Neuronal stem cell (in vitro differentiated cells): ENCODE measurements at regions not wholly inside any gene's neighbourhood (a gene's known extent, or its start where the extent isn't known, plus 50 kb on each side); places are given as distances from the start of the nearest gene placed in this dataset.

Experiments
- DNase-seq: peaks from one replicate; pipeline ENCODE4 v3.0.0-alpha.2; 2013; ENCODE audit warnings: low spot score
- H2AFZ ChIP-seq: one replicate; pipeline ENCODE4 v1.6.1; 2013; ENCODE audit warnings: mild to moderate bottlenecking, low read length, inconsistent platforms
- H2AK5ac ChIP-seq: 2 replicates; pipeline ENCODE4 v1.6.1; 2013; ENCODE audit warnings: low read depth, mild to moderate bottlenecking, inconsistent platforms, low read length, moderate library complexity, mixed read lengths
- H2BK120ac ChIP-seq: 2 replicates; pipeline ENCODE4 v1.6.1; 2013; ENCODE audit warnings: low read depth, mild to moderate bottlenecking, inconsistent platforms, low read length, moderate library complexity, mixed read lengths
- H2BK12ac ChIP-seq: one replicate; pipeline ENCODE4 v1.6.1; 2013; ENCODE audit warnings: low read length, inconsistent platforms
- H2BK15ac ChIP-seq: 2 replicates; pipeline ENCODE4 v1.6.1; 2013; ENCODE audit warnings: mild to moderate bottlenecking, low read length, inconsistent platforms, mixed read lengths
- H2BK5ac ChIP-seq: one replicate; pipeline ENCODE4 v1.6.1; 2013; ENCODE audit warnings: inconsistent platforms, mild to moderate bottlenecking, low read length, moderate library complexity
- H3K14ac ChIP-seq: one replicate; pipeline ENCODE4 v1.6.1; 2013; ENCODE audit warnings: low read length, inconsistent platforms
- H3K18ac ChIP-seq: 2 replicates; pipeline ENCODE4 v1.6.1; 2013; ENCODE audit warnings: low read length, inconsistent platforms
- H3K23ac ChIP-seq: 2 replicates; pipeline ENCODE4 v1.6.1; 2013; ENCODE audit warnings: low read depth, mild to moderate bottlenecking, mixed read lengths, low read length, inconsistent platforms; ENCODE audit not compliant: poor library complexity
- H3K27ac ChIP-seq: replicated peaks from 3 replicates; pipeline ENCODE4 v1.5.1; 2013; ENCODE audit warnings: low read length, inconsistent platforms
- H3K27me3 ChIP-seq, 3 experiments: 2 replicates each; pipeline ENCODE4 v1.6.1; 2013; ENCODE audit warnings: low read length in 3 of 3, mild to moderate bottlenecking in 2 of 3, inconsistent platforms in 1 of 3, low read depth in 1 of 3, mixed read lengths in 1 of 3, moderate library complexity in 1 of 3; ENCODE audit not compliant: control insufficient read depth in 3 of 3, insufficient read depth in 3 of 3
- H3K36me3 ChIP-seq, 2 donors: replicated peaks in 1 of 2; 2 replicates each; pipeline ENCODE4 v1.6.1; 2013; ENCODE audit warnings: low read length in 2 of 2; ENCODE audit not compliant: control insufficient read depth in 2 of 2, insufficient read depth in 2 of 2
- H3K4ac ChIP-seq: 2 replicates; pipeline ENCODE4 v1.6.1; 2013; ENCODE audit warnings: inconsistent platforms, mild to moderate bottlenecking, low read length, moderate library complexity
- H3K4me1 ChIP-seq, 2 donors: 1 replicate in 1 of 2; 2 replicates in 1 of 2; pipeline ENCODE4 v1.6.1; 2013; ENCODE audit warnings: low read length in 2 of 2, low read depth in 1 of 2; ENCODE audit not compliant: control insufficient read depth in 2 of 2, insufficient read depth in 1 of 2
- H3K4me2 ChIP-seq: one replicate; pipeline ENCODE4 v1.6.1; 2013; ENCODE audit warnings: mild to moderate bottlenecking, low read length, inconsistent platforms; ENCODE audit not compliant: insufficient read depth, poor library complexity, severe bottlenecking
- H3K4me3 ChIP-seq, 2 donors: 2 replicates each; pipeline ENCODE4 v1.5.1; 2013; ENCODE audit warnings: low read length in 2 of 2, mild to moderate bottlenecking in 2 of 2, inconsistent platforms in 1 of 2, moderate library complexity in 1 of 2
- H3K79me1 ChIP-seq: one replicate; pipeline ENCODE4 v1.6.1; 2013; ENCODE audit warnings: low read depth, mild to moderate bottlenecking, inconsistent platforms, low read length, moderate library complexity
- H3K9ac ChIP-seq: one replicate; pipeline ENCODE4 v1.6.1; 2013; ENCODE audit warnings: mild to moderate bottlenecking, low read depth, low read length, inconsistent platforms; ENCODE audit not compliant: poor library complexity
- H3K9me3 ChIP-seq, 2 donors: replicated peaks in 1 of 2; 2 replicates each; pipeline versions ENCODE3 to v1.6.1; 2013; ENCODE audit warnings: low read length in 2 of 2, mild to moderate bottlenecking in 2 of 2, inconsistent platforms in 1 of 2, low read depth in 1 of 2, mixed read lengths in 1 of 2, moderate library complexity in 1 of 2; ENCODE audit not compliant: control insufficient read depth in 2 of 2, insufficient read depth in 1 of 2
- H4K8ac ChIP-seq: one replicate; pipeline ENCODE4 v1.6.1; 2013; ENCODE audit warnings: low read depth, mild to moderate bottlenecking, inconsistent platforms, low read length, moderate library complexity
- H4K91ac ChIP-seq: one replicate; pipeline ENCODE4 v1.6.1; 2013; ENCODE audit warnings: low read length, low read depth, mild to moderate bottlenecking, inconsistent platforms; ENCODE audit not compliant: poor library complexity
- WGBS, 2 donors: extraction: QIAGEN DNeasy Blood & Tissue Kit; methylation state at CpG; one replicate each; pipeline ENCODE4 v1.1.7; 2013; ENCODE audit warnings: missing lambda C conversion rate in 2 of 2, mixed read lengths in 1 of 2; ENCODE audit not compliant: insufficient read length in 2 of 2, insufficient replicate concordance in 1 of 2; ENCODE audit errors: extremely low coverage in 2 of 2; 5-methylcytosine and 5-hydroxymethylcytosine counted together

DNA sequence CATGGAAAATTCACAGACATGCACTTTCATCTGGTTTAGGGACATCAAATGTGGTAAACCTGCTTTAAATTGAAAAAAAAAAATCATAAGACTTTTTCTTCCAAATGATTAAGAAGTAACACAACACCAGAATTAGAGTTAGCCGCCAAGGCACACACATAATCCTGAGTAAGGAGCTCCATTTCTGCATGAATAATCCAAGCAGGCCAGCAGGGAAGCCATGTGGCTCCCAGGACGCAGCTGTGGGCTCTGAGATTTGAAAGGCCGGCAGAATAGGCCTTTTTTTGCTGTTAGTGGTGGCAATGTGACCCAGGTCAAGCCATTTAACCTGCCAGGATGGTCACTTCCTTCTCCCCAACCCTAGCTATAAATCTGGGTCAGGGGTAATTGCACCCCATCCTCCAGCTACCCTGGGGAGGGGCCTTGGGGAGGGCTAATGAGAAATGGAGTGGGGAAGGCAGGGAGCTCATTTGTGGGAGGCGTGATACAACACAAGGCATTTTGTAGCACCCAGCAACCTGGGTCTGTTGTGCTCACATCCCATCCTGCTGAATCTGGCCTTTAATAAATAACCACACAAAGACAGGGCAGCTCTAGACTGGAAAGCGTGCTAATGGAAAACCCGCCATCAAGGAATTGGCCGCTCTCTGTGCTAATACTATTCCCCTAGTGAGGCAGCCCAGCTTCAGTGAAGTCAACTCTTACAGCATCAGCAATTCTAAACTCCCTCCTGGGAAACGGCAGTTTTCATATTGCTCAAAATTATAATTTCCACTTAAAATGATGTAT, 178.5 kb downstream of the RHOU start:
- Histone ChIP-seq H3K9ac (no peak overlapping the region), H2AFZ (peak overlapping the region; percentile 46), H4K8ac (no peak overlapping the region), H3K27ac (peak overlapping the region; percentile 81), H4K91ac (no peak overlapping the region), H2BK5ac (no peak overlapping the region), H3K14ac (no peak overlapping the region), H3K27me3 (no peaks in the 10 kb centered on the region), H2AK5ac (no peak overlapping the region), H3K9me3 (peaks cover 3% of the 10 kb centered on the region in 2 donors), H3K4me3 (no peak overlapping the region), H2BK12ac (no peak overlapping the region), H3K4me1 (peaks cover 14 to 17% of the 10 kb centered on the region in 2 donors), H2BK120ac (no peak overlapping the region), H3K18ac (peak overlapping the region; percentile 55), H3K36me3 (no peaks in the 10 kb centered on the region), H3K4ac (no peak overlapping the region), H3K23ac (no peak overlapping the region), H3K79me1 (no peaks in the 10 kb centered on the region), H3K4me2 (no peak overlapping the region), H2BK15ac (no peak overlapping the region)
- WGBS, 2 donors = no CpG with 5 or more reads among the region's 8 CpGs
- DNase-seq = peak; percentile 50

- no peak overlapping the region for H2BK5ac ChIP-seq
- H2AK5ac ChIP-seq = no peak overlapping the region
- no peak overlapping the region for H3K23ac ChIP-seq
- no peak overlapping the region for H2BK12ac ChIP-seq
- no peak overlapping the region for H4K91ac ChIP-seq
- no peak overlapping the region for H3K4me3 ChIP-seq
- H3K4me2 ChIP-seq = no peak overlapping the region
- H3K79me1 ChIP-seq = no peaks in the 10 kb centered on the region
- H2BK120ac ChIP-seq = no peak overlapping the region
- H3K18ac ChIP-seq = no peak overlapping the region
- H3K27me3 ChIP-seq = no peaks in the 10 kb centered on the region
- H3K4ac ChIP-seq = no peak overlapping the region
- peaks cover 3% of the 10 kb centered on the region in 2 donors for H3K9me3 ChIP-seq
- no peak for DNase-seq
- H4K8ac ChIP-seq = no peak overlapping the region
- H3K9ac ChIP-seq = no peak overlapping the region
- no peak overlapping the region for H3K27ac ChIP-seq
- H3K4me1 ChIP-seq = peaks cover 14 to 17% of the 10 kb centered on the region in 2 donors
- H3K14ac ChIP-seq = no peak overlapping the region
- H2BK15ac ChIP-seq = no peak overlapping the region
- no peaks in the 10 kb centered on the region for H3K36me3 ChIP-seq
- H2AFZ ChIP-seq = no peak overlapping the region
- WGBS, 2 donors = no CpG with 5 or more reads among the region's 1 CpG
These were observed 179.4 kb downstream of the RHOU start for GRCh38 chr1:228914700-228915099.

GRCh38 chr1:228917342-228917741, 182.1 kb downstream of the RHOU start:
- H3K9me3 ChIP-seq = peaks cover 3% of the 10 kb centered on the region in 2 donors
- H2BK120ac ChIP-seq = no peak overlapping the region
- H3K4me3 ChIP-seq = no peak overlapping the region
- H3K4ac ChIP-seq = no peak overlapping the region
- no peak for DNase-seq
- no peak overlapping the region for H2AFZ ChIP-seq
- peak overlapping the region; percentile 79 for H2BK15ac ChIP-seq
- H3K27me3 ChIP-seq = peaks cover 0 to 3% (median 0%) of the 10 kb centered on the region in 3 experiments
- no peak overlapping the region for H4K91ac ChIP-seq
- no peaks in the 10 kb centered on the region for H3K79me1 ChIP-seq
- no CpG with 5 or more reads among the region's 9 CpGs for WGBS, 2 donors
- no peak overlapping the region for H3K4me2 ChIP-seq
- peak overlapping the region; percentile 51 for H2AK5ac ChIP-seq
- H3K9ac ChIP-seq = peak overlapping the region; percentile 3
- H3K27ac ChIP-seq = no peak overlapping the region
- H4K8ac ChIP-seq = no peak overlapping the region
- peak overlapping the region; percentile 87 for H2BK12ac ChIP-seq
- H3K18ac ChIP-seq = peak overlapping the region; percentile 52
- no peak overlapping the region for H3K14ac ChIP-seq
- H2BK5ac ChIP-seq = no peak overlapping the region
- no peak overlapping the region for H3K23ac ChIP-seq
- no peaks in the 10 kb centered on the region for H3K36me3 ChIP-seq
- H3K4me1 ChIP-seq = peaks cover 5 to 14% of the 10 kb centered on the region in 2 donors

DNA sequence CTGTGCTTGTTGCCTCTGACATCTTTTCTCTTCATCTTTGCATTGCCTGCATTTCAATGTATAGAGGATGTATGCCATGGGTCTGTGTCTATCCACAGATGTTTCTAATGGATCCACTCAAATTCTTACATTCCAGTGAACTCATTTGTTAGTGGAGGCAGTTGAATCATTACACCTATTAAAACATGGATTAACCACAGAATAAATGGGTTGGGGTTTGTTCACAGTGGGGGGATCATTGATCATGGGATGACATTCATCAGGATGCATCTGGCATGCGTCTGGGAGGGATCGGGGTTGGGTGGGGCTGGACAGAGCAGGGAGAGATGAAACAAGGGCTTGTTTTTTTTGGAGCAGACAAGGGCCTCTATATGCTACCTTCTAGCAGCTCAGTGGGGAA, 182.5 kb downstream of the RHOU start:
- no peak overlapping the region for H2AFZ ChIP-seq
- no peak overlapping the region for H2BK120ac ChIP-seq
- H3K27ac ChIP-seq = no peak overlapping the region
- H3K4me2 ChIP-seq = no peak overlapping the region
- no peak overlapping the region for H3K4ac ChIP-seq
- H4K8ac ChIP-seq = no peak overlapping the region
- no peak overlapping the region for H3K14ac ChIP-seq
- no peak overlapping the region for H4K91ac ChIP-seq
- peak overlapping the region; percentile 79 for H2BK15ac ChIP-seq
- peaks cover 5 to 11% of the 10 kb centered on the region in 2 donors for H3K4me1 ChIP-seq
- H3K27me3 ChIP-seq = peaks cover 0 to 3% (median 0%) of the 10 kb centered on the region in 3 experiments
- no peak for DNase-seq
- WGBS, 2 donors = no CpG with 5 or more reads among the region's 2 CpGs
- H3K36me3 ChIP-seq = no peaks in the 10 kb centered on the region
- H3K23ac ChIP-seq = no peak overlapping the region
- peak overlapping the region; percentile 87 for H2BK12ac ChIP-seq
- H3K9ac ChIP-seq = peak overlapping the region; percentile 3
- H3K18ac ChIP-seq = peak overlapping the region; percentile 52
- no peak overlapping the region for H3K4me3 ChIP-seq
- H2BK5ac ChIP-seq = no peak overlapping the region
- H2AK5ac ChIP-seq = peak overlapping the region; percentile 51
- H3K9me3 ChIP-seq = peaks cover 0 to 2% of the 10 kb centered on the region in 2 donors
- H3K79me1 ChIP-seq = no peaks in the 10 kb centered on the region
